ENCODE measurements at regions not wholly inside any gene's neighbourhood (a gene's known extent, or its start where the extent isn't known, plus 50 kb on each side); places are given as distances from the start of the nearest gene placed in this dataset.

DNA sequence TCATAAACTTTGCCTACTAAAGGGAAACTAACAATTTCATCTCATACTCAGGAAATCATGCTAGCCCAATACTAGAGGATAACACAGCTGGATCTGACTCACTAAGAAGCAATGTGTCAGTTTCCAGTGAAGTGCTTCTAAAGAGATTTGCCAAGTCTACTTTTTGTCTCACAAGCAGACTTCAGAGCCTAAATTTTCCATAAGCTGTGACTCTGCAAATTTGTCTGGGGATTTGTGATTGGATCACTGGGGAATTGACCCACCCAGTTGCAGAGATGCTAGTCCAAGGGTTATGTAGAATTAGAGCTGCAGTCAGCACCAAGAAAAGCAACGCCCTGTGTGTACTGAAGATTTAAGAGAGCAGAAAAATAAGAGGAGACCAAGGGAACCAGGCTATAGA lies 647.1 kb downstream of the NTRK3 start:
- Histone ChIP-seq H3K27me3 (ENCODE audit: insufficient read depth, low read length) (no peaks in the 10 kb centered on the region), H3K4me2 (ENCODE audit: insufficient read depth, low read length) (peak overlapping the region; percentile 55), H2AFZ (ENCODE audit: low read length) (peak overlapping the region; percentile 39), H3K79me2 (ENCODE audit: insufficient read depth, low read length) (no peaks in the 10 kb centered on the region), H3K27ac (ENCODE audit: low read depth, low read length) (peak overlapping the region; percentile 75), H3K9me3 (ENCODE audit: low read depth, low read length) (no peaks in the 10 kb centered on the region), H3K4me1 (ENCODE audit: insufficient read depth, low read length) (peaks cover 19% of the 10 kb centered on the region), H4K20me1 (ENCODE audit: insufficient read depth, low read length) (no peaks in the 10 kb centered on the region), H3K36me3 (ENCODE audit: insufficient read depth, low read length) (no peaks in the 10 kb centered on the region), H3K4me3 (ENCODE audit: insufficient read depth, low read length) (no peak overlapping the region)
- TF ChIP-seq, protein P1, sequence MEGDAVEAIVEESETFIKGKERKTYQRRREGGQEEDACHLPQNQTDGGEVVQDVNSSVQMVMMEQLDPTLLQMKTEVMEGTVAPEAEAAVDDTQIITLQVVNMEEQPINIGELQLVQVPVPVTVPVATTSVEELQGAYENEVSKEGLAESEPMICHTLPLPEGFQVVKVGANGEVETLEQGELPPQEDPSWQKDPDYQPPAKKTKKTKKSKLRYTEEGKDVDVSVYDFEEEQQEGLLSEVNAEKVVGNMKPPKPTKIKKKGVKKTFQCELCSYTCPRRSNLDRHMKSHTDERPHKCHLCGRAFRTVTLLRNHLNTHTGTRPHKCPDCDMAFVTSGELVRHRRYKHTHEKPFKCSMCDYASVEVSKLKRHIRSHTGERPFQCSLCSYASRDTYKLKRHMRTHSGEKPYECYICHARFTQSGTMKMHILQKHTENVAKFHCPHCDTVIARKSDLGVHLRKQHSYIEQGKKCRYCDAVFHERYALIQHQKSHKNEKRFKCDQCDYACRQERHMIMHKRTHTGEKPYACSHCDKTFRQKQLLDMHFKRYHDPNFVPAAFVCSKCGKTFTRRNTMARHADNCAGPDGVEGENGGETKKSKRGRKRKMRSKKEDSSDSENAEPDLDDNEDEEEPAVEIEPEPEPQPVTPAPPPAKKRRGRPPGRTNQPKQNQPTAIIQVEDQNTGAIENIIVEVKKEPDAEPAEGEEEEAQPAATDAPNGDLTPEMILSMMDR (IDR thresholded peaks at IDR 0.05; ENCODE audit: extremely low read depth, low read depth, low read length), result no peak
- peak; percentile 84 for DNase-seq (ENCODE audit: insufficient read length, low spot score, missing footprints)

DNA sequence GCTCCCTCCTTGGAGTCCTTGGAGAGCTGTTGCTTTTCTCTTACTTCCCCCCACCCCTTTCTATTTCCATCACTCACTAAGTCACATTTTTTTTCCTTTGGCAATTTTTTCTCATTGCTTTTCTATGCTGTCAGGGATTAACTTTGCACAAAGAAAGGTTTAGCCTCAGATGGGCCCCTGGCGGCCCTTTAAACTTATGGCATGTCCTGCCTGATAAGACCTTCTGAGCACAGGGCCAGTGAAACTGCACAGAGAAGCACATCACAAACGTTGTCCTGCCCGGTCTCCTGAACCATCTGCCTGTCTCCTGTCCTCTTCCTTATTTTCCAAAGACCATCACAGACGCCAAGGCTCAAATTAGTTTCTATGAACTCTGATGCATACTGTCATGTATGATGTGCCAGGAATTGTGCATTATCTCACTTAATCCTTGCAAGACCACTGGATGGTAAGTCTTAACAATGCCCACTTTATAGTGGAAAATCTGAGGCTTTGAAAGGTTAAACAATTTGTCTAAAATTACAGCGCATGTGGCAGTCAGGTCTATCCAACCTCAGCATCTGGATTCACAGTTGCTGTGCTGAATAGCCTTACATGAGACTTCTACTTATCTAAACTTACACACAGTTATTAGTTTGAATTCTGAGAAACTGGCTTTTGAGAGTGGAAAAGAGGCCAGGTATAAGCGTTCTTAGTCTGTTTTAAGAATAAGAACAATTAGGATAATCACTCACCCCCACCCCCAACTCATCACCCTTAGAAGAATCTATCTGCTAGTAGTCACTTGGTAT lies 648.1 kb downstream of the NTRK3 start:
- no peaks in the 10 kb centered on the region for H3K27me3 ChIP-seq (ENCODE audit: insufficient read depth, low read length)
- H3K79me2 ChIP-seq (ENCODE audit: insufficient read depth, low read length), result no peaks in the 10 kb centered on the region
- TF ChIP-seq, protein P1 (IDR thresholded peaks at IDR 0.05; ENCODE audit: extremely low read depth, low read depth, low read length), result no peak
- no peak overlapping the region for H3K4me3 ChIP-seq (ENCODE audit: insufficient read depth, low read length)
- H3K4me2 ChIP-seq (ENCODE audit: insufficient read depth, low read length), result no peak overlapping the region
- no peaks in the 10 kb centered on the region for H3K9me3 ChIP-seq (ENCODE audit: low read depth, low read length)
- no peaks in the 10 kb centered on the region for H4K20me1 ChIP-seq (ENCODE audit: insufficient read depth, low read length)
- no peaks in the 10 kb centered on the region for H3K36me3 ChIP-seq (ENCODE audit: insufficient read depth, low read length)
- DNase-seq (ENCODE audit: insufficient read length, low spot score, missing footprints), result no peak
- H3K4me1 ChIP-seq (ENCODE audit: insufficient read depth, low read length), result peaks cover 19% of the 10 kb centered on the region
- H2AFZ ChIP-seq (ENCODE audit: low read length), result no peak overlapping the region
- no peak overlapping the region for H3K27ac ChIP-seq (ENCODE audit: low read depth, low read length)

DNA sequence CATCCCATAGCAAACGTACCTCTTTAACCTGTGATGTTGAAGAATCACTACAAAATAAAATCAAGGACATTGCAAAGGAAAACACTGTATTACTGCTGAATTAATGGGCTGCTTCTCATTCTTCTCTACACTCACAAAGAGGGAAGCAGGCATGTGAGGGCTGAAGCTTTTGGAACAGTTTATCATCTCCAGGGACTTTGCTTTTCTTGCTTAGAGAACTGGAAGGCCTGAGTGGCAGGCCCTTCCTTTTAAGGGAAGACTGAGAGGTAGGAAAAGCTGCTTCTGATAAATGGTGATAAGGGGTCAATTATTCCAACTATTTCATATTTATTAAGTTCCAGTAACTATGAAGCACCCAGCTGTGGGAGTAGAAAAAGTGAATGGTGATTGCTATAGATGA lies 649.6 kb downstream of the NTRK3 start:
- Histone ChIP-seq H3K27ac (ENCODE audit: low read depth, low read length) (no peak overlapping the region), H3K9me3 (ENCODE audit: low read depth, low read length) (no peaks in the 10 kb centered on the region), H3K36me3 (ENCODE audit: insufficient read depth, low read length) (no peaks in the 10 kb centered on the region), H3K4me3 (ENCODE audit: insufficient read depth, low read length) (no peak overlapping the region), H3K79me2 (ENCODE audit: insufficient read depth, low read length) (no peaks in the 10 kb centered on the region), H3K4me2 (ENCODE audit: insufficient read depth, low read length) (no peak overlapping the region), H3K27me3 (ENCODE audit: insufficient read depth, low read length) (no peaks in the 10 kb centered on the region), H3K4me1 (ENCODE audit: insufficient read depth, low read length) (peaks cover 19% of the 10 kb centered on the region), H2AFZ (ENCODE audit: low read length) (peak overlapping the region; percentile 38), H4K20me1 (ENCODE audit: insufficient read depth, low read length) (no peaks in the 10 kb centered on the region)
- no peak for DNase-seq (ENCODE audit: insufficient read length, low spot score, missing footprints)
- TF ChIP-seq, protein P1 (IDR thresholded peaks at IDR 0.05; ENCODE audit: extremely low read depth, low read depth, low read length), result no peak

DNA sequence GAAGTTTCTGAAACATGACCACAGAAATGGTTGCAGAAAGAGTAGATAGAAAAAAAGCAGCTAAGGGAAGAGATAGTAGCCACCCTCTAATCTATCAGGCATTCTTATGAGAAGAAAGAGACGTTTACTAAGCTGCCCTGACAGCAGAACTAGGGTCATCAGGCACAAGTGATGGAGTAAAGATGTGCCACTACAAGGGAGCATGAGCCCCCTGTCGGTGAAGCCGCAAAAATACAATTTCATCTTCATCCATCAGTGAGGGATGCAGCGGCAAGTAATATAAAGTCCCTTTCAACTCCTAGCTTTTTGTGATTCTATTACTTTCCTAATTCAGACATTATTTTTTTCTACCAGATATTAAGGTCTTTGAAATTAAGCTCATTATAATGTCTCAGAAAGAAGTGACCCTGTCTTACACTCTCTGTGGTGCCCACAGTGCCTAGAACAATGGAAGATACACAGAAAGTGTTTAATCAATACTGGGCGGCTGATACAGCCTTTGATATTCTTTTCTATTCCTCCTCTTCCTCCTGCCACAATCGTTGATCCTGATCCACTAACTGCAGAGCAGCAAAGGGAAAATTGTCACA lies 651.6 kb downstream of the NTRK3 start:
- no peaks in the 10 kb centered on the region for H4K20me1 ChIP-seq (ENCODE audit: insufficient read depth, low read length)
- TF ChIP-seq, protein P1 (IDR thresholded peaks at IDR 0.05; ENCODE audit: extremely low read depth, low read depth, low read length), result peak; percentile 59
- H3K4me1 ChIP-seq (ENCODE audit: insufficient read depth, low read length), result peaks cover 11% of the 10 kb centered on the region
- no peak overlapping the region for H3K4me2 ChIP-seq (ENCODE audit: insufficient read depth, low read length)
- no peak for DNase-seq (ENCODE audit: insufficient read length, low spot score, missing footprints)
- no peak overlapping the region for H3K4me3 ChIP-seq (ENCODE audit: insufficient read depth, low read length)
- H3K79me2 ChIP-seq (ENCODE audit: insufficient read depth, low read length), result no peaks in the 10 kb centered on the region
- no peaks in the 10 kb centered on the region for H3K9me3 ChIP-seq (ENCODE audit: low read depth, low read length)
- H2AFZ ChIP-seq (ENCODE audit: low read length), result no peak overlapping the region
- no peaks in the 10 kb centered on the region for H3K36me3 ChIP-seq (ENCODE audit: insufficient read depth, low read length)
- no peak overlapping the region for H3K27ac ChIP-seq (ENCODE audit: low read depth, low read length)
- H3K27me3 ChIP-seq (ENCODE audit: insufficient read depth, low read length), result no peaks in the 10 kb centered on the region

Measured in osteoblast (primary cell).